GM23248 (cell line): ENCODE measurements at regions not wholly inside any gene's neighbourhood (a gene's known extent, or its start where the extent isn't known, plus 50 kb on each side); places are given as distances from the start of the nearest gene placed in this dataset.

Experiments used
- EZH2 ChIP-seq: fragments of 200-600 bp; sonication (generic); IDR thresholded peaks from 2 replicates; pipeline ENCODE4 v1.6.1; 2018; ENCODE audit warnings: antibody characterized with exemption, mild to moderate bottlenecking; ENCODE audit not compliant: insufficient read depth, poor library complexity, severe bottlenecking
- EZH2phosphoT487 ChIP-seq: fragments of 200-600 bp; sonication (generic); IDR thresholded peaks from 2 replicates; pipeline ENCODE4 v1.6.1; 2018; ENCODE audit warnings: antibody characterized with exemption, moderate library complexity, mild to moderate bottlenecking, low read depth; ENCODE audit not compliant: insufficient read depth

GRCh38 chr5:79886925-79887655, 104.0 kb downstream of the MTX3 start:
- no peak for TF ChIP-seq EZH2
- no peak for TF ChIP-seq EZH2phosphoT487
